IMR-90 (cell line): ENCODE measurements at regions not wholly inside any gene's neighbourhood (a gene's known extent, or its start where the extent isn't known, plus 50 kb on each side); places are given as distances from the start of the nearest gene placed in this dataset.

Experiments
- ATAC-seq: fragments of 200-7000 bp; cut with Tn5 transposase; 2 replicates; pipeline ENCODE4 v1.9.1; 2020; ENCODE audit warnings: low read depth, mild to moderate bottlenecking, moderate library complexity
- BruUV-seq: library from RNA; stranded (reverse); fragments of 400-500 nt; replicated peaks from 2 replicates; lab custom pipeline; 2021; lab: Mats Ljungman, UMichigan
- CTCF ChIA-PET: fragments of 300-600 bp; formaldehyde crosslinking; extraction: SDS; loops from one replicate; lab custom pipeline; 2021; ENCODE audit warnings: antibody characterized with exemption; lab: Yijun Ruan, JAX
- POLR2A ChIA-PET: fragments of 300-600 bp; sonication (Branson Sonifier 250); formaldehyde crosslinking; loops from one replicate; lab custom pipeline; 2022; ENCODE audit warnings: antibody characterized with exemption; ENCODE audit not compliant: unreplicated experiment; lab: Charles Lee
- DNase-seq: peaks from one replicate; pipeline ENCODE4 v3.0.0; 2013
- H2AFZ ChIP-seq: replicated peaks from 2 replicates; pipeline ENCODE3; 2013; ENCODE audit warnings: low read length, mild to moderate bottlenecking; ENCODE audit not compliant: poor library complexity
- H2AK5ac ChIP-seq: 2 replicates; pipeline ENCODE4 v1.6.1; 2013; ENCODE audit warnings: low read depth, low read length, inconsistent platforms
- H2AK9ac ChIP-seq: replicated peaks from 2 replicates; pipeline ENCODE3; 2013; ENCODE audit warnings: mild to moderate bottlenecking, low read depth, low read length, moderate library complexity; ENCODE audit not compliant: poor library complexity
- H2BK120ac ChIP-seq: 2 replicates; pipeline ENCODE4 v1.6.1; 2013; ENCODE audit warnings: low read depth, low read length, inconsistent platforms
- H2BK15ac ChIP-seq: 3 replicates; pipeline ENCODE4 v1.6.1; 2013; ENCODE audit warnings: low read depth, low read length, inconsistent platforms
- H2BK20ac ChIP-seq: 2 replicates; pipeline ENCODE4 v1.6.1; 2013; ENCODE audit warnings: low read depth, mild to moderate bottlenecking, inconsistent platforms, low read length, moderate library complexity
- H2BK5ac ChIP-seq: 2 replicates; pipeline ENCODE4 v1.6.1; 2013; ENCODE audit warnings: mild to moderate bottlenecking, low read depth, low read length, inconsistent platforms; ENCODE audit not compliant: poor library complexity, severe bottlenecking
- H3K14ac ChIP-seq: replicated peaks from 2 replicates; pipeline ENCODE4 v1.6.1; 2013; ENCODE audit warnings: low read depth, low read length, inconsistent platforms
- H3K18ac ChIP-seq: 2 replicates; pipeline ENCODE4 v1.6.1; 2013; ENCODE audit warnings: low read depth, low read length, control low read depth
- H3K23ac ChIP-seq: 2 replicates; pipeline ENCODE4 v1.6.1; 2013; ENCODE audit warnings: low read depth, low read length, inconsistent platforms
- H3K27ac ChIP-seq: 2 replicates; pipeline ENCODE4 v1.5.1; 2013; ENCODE audit warnings: mild to moderate bottlenecking, control low read depth, low read length; ENCODE audit not compliant: insufficient read depth
- H3K27me3 ChIP-seq: 2 replicates; pipeline ENCODE4 v1.6.1; 2013; ENCODE audit warnings: low read length; ENCODE audit not compliant: control insufficient read depth, insufficient read depth
- H3K36me3 ChIP-seq: 2 replicates; pipeline ENCODE4 v1.6.1; 2013; ENCODE audit warnings: low read length, mixed read lengths; ENCODE audit not compliant: control insufficient read depth, insufficient read depth
- H3K4ac ChIP-seq: 2 replicates; pipeline ENCODE4 v1.6.1; 2013; ENCODE audit warnings: low read depth, low read length, inconsistent platforms
- H3K4me1 ChIP-seq: 2 replicates; pipeline ENCODE4 v1.6.1; 2013; ENCODE audit warnings: low read length, mixed read lengths; ENCODE audit not compliant: control insufficient read depth, insufficient read depth
- H3K4me2 ChIP-seq: 2 replicates; pipeline ENCODE4 v1.6.1; 2013; ENCODE audit warnings: low read depth, mild to moderate bottlenecking, control low read depth, low read length, moderate library complexity
- H3K4me3 ChIP-seq: 2 replicates; pipeline ENCODE4 v1.5.1; 2013; ENCODE audit warnings: low read depth, mild to moderate bottlenecking, control low read depth, low read length, moderate library complexity; ENCODE audit not compliant: insufficient read depth
- H3K56ac ChIP-seq: 2 replicates; pipeline ENCODE4 v1.6.1; 2013; ENCODE audit warnings: low read length, inconsistent platforms; ENCODE audit not compliant: insufficient read depth; ENCODE audit errors: extremely low read depth
- H3K79me1 ChIP-seq, 2 experiments: 2 replicates each; pipeline ENCODE4 v1.6.1; 2013; ENCODE audit warnings: low read length in 2 of 2, inconsistent platforms in 1 of 2, low read depth in 1 of 2
- H3K9ac ChIP-seq: 2 replicates; pipeline ENCODE4 v1.6.1; 2013; ENCODE audit warnings: low read depth, low read length, control low read depth
- H3K9me1 ChIP-seq: 2 replicates; pipeline ENCODE4 v1.6.1; 2013; ENCODE audit warnings: low read length, inconsistent platforms; ENCODE audit not compliant: insufficient read depth
- H3K9me3 ChIP-seq: 2 replicates; pipeline ENCODE4 v1.6.1; 2013; ENCODE audit warnings: low read length; ENCODE audit not compliant: control insufficient read depth, insufficient read depth
- H4K20me1 ChIP-seq: 2 replicates; pipeline ENCODE4 v1.6.1; 2013; ENCODE audit warnings: low read length, inconsistent platforms; ENCODE audit not compliant: insufficient read depth
- H4K5ac ChIP-seq: 2 replicates; pipeline ENCODE4 v1.6.1; 2013; ENCODE audit warnings: mild to moderate bottlenecking, low read depth, low read length, control low read depth
- H4K8ac ChIP-seq, 2 experiments: 2 replicates each; pipeline ENCODE4 v1.6.1; 2013; ENCODE audit warnings: low read depth in 2 of 2, low read length in 2 of 2, control low read depth in 1 of 2, inconsistent platforms in 1 of 2
- H4K91ac ChIP-seq: 2 replicates; pipeline ENCODE4 v1.6.1; 2013; ENCODE audit warnings: low read depth, low read length, inconsistent platforms; ENCODE audit not compliant: insufficient read depth
- BHLHE40 ChIP-seq: fragments of 150-350 bp; IDR thresholded peaks from 2 replicates; pipeline ENCODE4 v1.6.1; 2016; ENCODE audit warnings: mild to moderate bottlenecking, low read depth, low read length
- CEBPB ChIP-seq: IDR thresholded peaks from 2 replicates; pipeline ENCODE4 v1.6.1; 2012; ENCODE audit warnings: low read depth, low read length, improper control_type of control experiment
- CHD1 ChIP-seq: IDR thresholded peaks from 2 replicates; pipeline ENCODE4 v1.6.1; 2012; ENCODE audit warnings: low read depth, low read length, improper control_type of control experiment
- CTCF ChIP-seq: conservative IDR thresholded peaks from 2 replicates; pipeline ENCODE4 v1.5.1; 2012; ENCODE audit warnings: mild to moderate bottlenecking, low read depth, low read length, improper control_type of control experiment
- ELK1 ChIP-seq: fragments of 150-350 bp; IDR thresholded peaks from 2 replicates; pipeline ENCODE4 v1.6.1; 2016; ENCODE audit warnings: low read depth, mild to moderate bottlenecking, low read length, moderate library complexity, borderline replicate concordance
- FOS ChIP-seq: fragments of 150-350 bp; IDR thresholded peaks from 2 replicates; pipeline ENCODE4 v1.6.1; 2016; ENCODE audit warnings: low read depth, low read length
- MAFK ChIP-seq: IDR thresholded peaks from 2 replicates; pipeline ENCODE4 v1.6.1; 2012; ENCODE audit warnings: low read depth, low read length, improper control_type of control experiment
- MXI1 ChIP-seq: IDR thresholded peaks from 2 replicates; pipeline ENCODE4 v1.6.1; 2012; ENCODE audit warnings: low read depth, mild to moderate bottlenecking, low read length, moderate library complexity, borderline replicate concordance
- NFE2L2 ChIP-seq: fragments of 150-350 bp; IDR thresholded peaks from 2 replicates; pipeline ENCODE4 v1.6.1; 2016; ENCODE audit warnings: low read depth, mild to moderate bottlenecking, low read length
- RAD21 ChIP-seq: IDR thresholded peaks from 2 replicates; pipeline ENCODE4 v1.6.1; 2012; ENCODE audit warnings: low read length, improper control_type of control experiment
- RCOR1 ChIP-seq: IDR thresholded peaks from 2 replicates; pipeline ENCODE4 v1.6.1; 2012; ENCODE audit warnings: mild to moderate bottlenecking, low read length, improper control_type of control experiment; ENCODE audit not compliant: insufficient replicate concordance
- RFX5 ChIP-seq: IDR thresholded peaks from 2 replicates; pipeline ENCODE4 v1.8.0; 2012; ENCODE audit warnings: low read depth, mild to moderate bottlenecking, low read length, moderate library complexity
- SMC3 ChIP-seq: fragments of 150-350 bp; IDR thresholded peaks from 2 replicates; pipeline ENCODE4 v1.6.1; 2016; ENCODE audit warnings: low read depth, mild to moderate bottlenecking, antibody characterized with exemption, low read length, moderate library complexity
- USF2 ChIP-seq: fragments of 150-350 bp; IDR thresholded peaks from 2 replicates; pipeline ENCODE4 v1.6.1; 2017; ENCODE audit warnings: mild to moderate bottlenecking, antibody characterized with exemption, low read length, low read depth
- WGBS, 2 experiments: methylation state at CpG; one replicate each; pipeline versions ENCODE4 v1.1.5 to v1.1.7; 2013; ENCODE audit warnings: missing lambda C conversion rate in 2 of 2; ENCODE audit not compliant: insufficient read length in 1 of 2; ENCODE audit errors: extremely low coverage in 2 of 2; 5-methylcytosine and 5-hydroxymethylcytosine counted together
- dilution Hi-C: fragments of 300-500 bp; cut with HindIII; formaldehyde crosslinking; loops from one replicate; pipeline ENCODE4 v1.14.3; 2018; ENCODE audit warnings: low sequenced_read_pairs; ENCODE audit not compliant: unreplicated experiment
- in situ Hi-C: fragments of 300-500 bp; cut with MboI; formaldehyde crosslinking; loops from 3 replicates; pipeline ENCODE4 v1.14.3; 2019; ENCODE audit warnings: low sequenced_read_pairs, inconsistent platforms, mixed read lengths
- intact Hi-C: fragments of 100-400 bp; cut with micrococcal nuclease; formaldehyde crosslinking; loops from 2 replicates; pipeline ENCODE4 v1.10.0; 2022

GRCh38 chr17:79400989-79401703 lies 209.7 kb downstream of the RBFOX3 start:
- Histone ChIP-seq H3K4ac (no peak overlapping the region), H3K9me1 (no peaks in the 10 kb centered on the region), H3K79me1 (no peaks in the 10 kb centered on the region), H3K14ac (no peak overlapping the region), H2BK20ac (no peak overlapping the region), H3K27me3 (peaks cover 33% of the 10 kb centered on the region), H3K56ac (no peak overlapping the region), H2BK5ac (no peak overlapping the region), H3K36me3 (no peaks in the 10 kb centered on the region), H4K8ac (no peak overlapping the region), H2BK120ac (no peak overlapping the region), H2AFZ (peak overlapping the region; percentile 80), H2AK5ac (no peak overlapping the region), H3K27ac (no peak overlapping the region), H4K91ac (no peak overlapping the region), H3K18ac (no peak overlapping the region), H3K9ac (no peak overlapping the region), H3K9me3 (peaks cover 2% of the 10 kb centered on the region; the same call in 1 of the 2 replicates), H3K4me2 (peak overlapping the region; percentile 92), H4K5ac (no peak overlapping the region), H3K23ac (no peak overlapping the region), H3K4me3 (peak overlapping the region; percentile 34), H4K20me1 (no peaks in the 10 kb centered on the region), H2AK9ac (no peak overlapping the region), H3K4me1 (no peaks in the 10 kb centered on the region), H2BK15ac (no peak overlapping the region)
- in situ Hi-C loops: no loop called here
- WGBS, 2 experiments: 28% methylated on average over 11 of the region's 33 CpGs; no CpG with 5 or more reads in 1 of the 2 experiments
- CTCF ChIA-PET: interaction anchor here (0.7 to 1.3 kb wide), 9 partner anchors 9 to 360 kb away, joined by 3 to 15 read pairs (median 5); no protein-coding TSS in a partner anchor
- BruUV-seq: no TSS peak
- intact Hi-C loops: loop anchor here (2.0 kb wide), 1 partner anchor 308 kb away; no protein-coding TSS in a partner anchor
- POLR2A ChIA-PET: interaction anchor here (0.6 kb wide), 1 partner anchor 318 kb away, joined by 3 read pairs; no protein-coding TSS in a partner anchor
- dilution Hi-C loops: no loop called here
- ATAC-seq: peak; percentile 100
- TF ChIP-seq CHD1 (no peak), ELK1 (no peak), RCOR1 (no peak), MXI1 (0 out of 2 replicates have a peak, but pooled peaks have one; percentile 39), NFE2L2 (no peak), RFX5 (no peak), CEBPB (no peak), USF2 (0 out of 2 replicates have a peak, but pooled peaks have one; percentile 8), RAD21 (peak; percentile 41), CTCF (peak; percentile 86), MAFK (no peak), BHLHE40 (peak; percentile 52; the same call in 1 of the 2 replicates), FOS (no peak), SMC3 (peak; percentile 53)
- peak; percentile 36 for DNase-seq
